Activated T-cell treated with anti-CD3 and anti-CD28 coated beads, Interleukin-2, amount 50 U/mL, for 72 hours (primary cell): ENCODE measurements at regions not wholly inside any gene's neighbourhood (a gene's known extent, or its start where the extent isn't known, plus 50 kb on each side); places are given as distances from the start of the nearest gene placed in this dataset.
A peak's percentile ranks its signal among the peaks of the same experiment; 100 is the strongest.

Source experiments
- ATAC-seq, 2 donors: fragments of 150-1000 bp; cut with Tn5 transposase; replicated peaks in 1 of 2; 2 replicates each; pipeline ENCODE4 v1.10.0; 2021; ENCODE audit warnings: moderate library complexity in 2 of 2, mild to moderate bottlenecking in 1 of 2
- DNase-seq, 2 donors: peaks; one replicate each; pipeline ENCODE4 v3.0.0; 2021 to 2022; ENCODE audit warnings: mixed read lengths in 1 of 2
- H3K27ac Mint-ChIP-seq: one replicate; pipeline ENCODE4 v1.8.0; 2022; ENCODE audit warnings: mild to moderate bottlenecking, moderate library complexity, mixed read lengths
- H3K27me3 Mint-ChIP-seq: one replicate; pipeline ENCODE4 v1.8.0; 2022; ENCODE audit warnings: low read depth, mixed read lengths
- H3K36me3 Mint-ChIP-seq, 2 donors: one replicate each; pipeline ENCODE4 v1.8.0; 2022; ENCODE audit warnings: mixed read lengths in 2 of 2, mild to moderate bottlenecking in 1 of 2; ENCODE audit not compliant: insufficient read depth in 2 of 2
- H3K4me1 Mint-ChIP-seq: one replicate; pipeline ENCODE4 v1.8.0; 2022; ENCODE audit warnings: low read depth, mixed read lengths
- H3K4me3 Mint-ChIP-seq, 2 donors: one replicate each; pipeline ENCODE4 v1.8.0; 2022; ENCODE audit warnings: mild to moderate bottlenecking in 2 of 2, mixed read lengths in 2 of 2, moderate library complexity in 2 of 2
- H3K9me3 Mint-ChIP-seq, 2 donors: one replicate each; pipeline ENCODE4 v1.8.0; 2022; ENCODE audit warnings: mixed read lengths in 2 of 2

DNA sequence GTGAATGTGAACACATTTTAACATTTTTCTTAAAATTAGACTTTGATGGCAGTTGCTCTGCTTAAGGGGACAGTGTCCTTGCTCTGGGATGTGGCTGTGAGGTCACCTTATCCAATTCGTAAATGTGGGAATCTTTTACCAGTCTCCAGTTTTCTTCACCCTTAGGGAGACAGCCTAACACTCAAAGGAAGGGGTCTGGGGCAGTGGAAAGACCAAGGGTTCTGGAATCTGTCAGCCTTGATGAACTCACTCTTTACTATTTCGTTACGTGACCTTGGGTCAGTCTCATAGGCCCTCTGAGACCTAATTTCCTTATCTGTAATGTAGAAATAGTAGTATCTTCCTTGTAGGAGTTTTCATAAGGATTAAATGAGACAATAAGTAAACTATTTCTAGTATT is 245.6 kb upstream of the ATP2B1 start:
- H3K27ac Mint-ChIP-seq: no peak overlapping the region
- ATAC-seq (no peak), DNase-seq (no peak)
- no peaks in the 10 kb centered on the region for H3K27me3 Mint-ChIP-seq
- no peak overlapping the region for H3K4me3 Mint-ChIP-seq
- H3K4me1 Mint-ChIP-seq: peaks cover 26% of the 10 kb centered on the region
- H3K9me3 Mint-ChIP-seq: no peaks in the 10 kb centered on the region
- H3K36me3 Mint-ChIP-seq: no peaks in the 10 kb centered on the region

DNA sequence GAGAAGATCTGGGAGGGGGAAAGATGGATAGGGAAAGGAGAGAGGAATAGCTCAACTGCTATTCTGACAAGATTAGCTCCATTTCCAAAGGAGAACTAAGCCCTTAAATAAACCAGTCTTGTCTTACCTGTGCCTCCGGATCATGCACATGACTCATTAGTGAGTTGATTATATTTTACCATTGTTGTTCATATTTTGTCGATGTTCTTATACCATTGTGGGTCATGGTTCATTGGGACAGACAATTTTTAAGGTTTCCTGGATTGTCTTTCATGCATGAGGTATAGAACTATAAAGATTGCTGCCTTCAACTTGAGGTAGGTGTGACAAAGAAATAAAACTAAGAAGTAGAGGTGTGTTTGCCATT is 243.0 kb upstream of the ATP2B1 start:
- DNase-seq (no peak), ATAC-seq (no peak)
- no peak overlapping the region for H3K27ac Mint-ChIP-seq
- no peak overlapping the region for H3K4me3 Mint-ChIP-seq
- H3K9me3 Mint-ChIP-seq: no peaks in the 10 kb centered on the region
- H3K4me1 Mint-ChIP-seq: peaks cover 42% of the 10 kb centered on the region
- H3K36me3 Mint-ChIP-seq: no peaks in the 10 kb centered on the region
- H3K27me3 Mint-ChIP-seq: no peaks in the 10 kb centered on the region

DNA sequence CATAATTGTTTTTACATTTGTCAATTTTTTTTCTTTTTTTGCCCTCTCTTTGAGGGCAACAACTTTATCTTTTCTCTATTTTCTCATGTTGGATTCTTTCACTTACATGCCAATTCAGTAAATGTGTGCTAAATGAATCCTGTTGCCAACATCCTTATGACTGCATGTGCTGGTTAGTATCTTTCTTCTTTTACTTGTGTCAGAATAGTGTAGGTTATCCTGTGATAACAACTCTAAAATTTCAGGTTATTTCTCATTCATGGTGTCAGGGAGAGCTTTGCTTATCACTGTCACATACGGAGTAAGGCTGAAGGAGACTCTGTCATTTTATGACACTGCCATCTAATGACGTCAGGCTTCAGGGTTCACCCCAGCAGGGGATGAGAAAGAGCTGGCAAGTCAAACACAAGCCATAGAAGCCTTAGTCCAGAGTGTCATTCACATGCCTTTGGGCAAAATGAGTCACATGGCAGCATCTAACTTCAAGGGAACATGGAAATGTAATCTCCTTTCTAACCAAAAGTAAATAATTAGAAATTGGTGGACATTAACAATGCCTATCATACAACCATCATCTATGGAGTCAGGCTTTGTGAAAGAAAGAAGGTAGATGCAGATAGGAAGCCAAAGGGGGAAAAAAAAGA is 242.5 kb upstream of the ATP2B1 start:
- Mint-ChIP-seq H3K36me3 (no peaks in the 10 kb centered on the region), H3K27ac (peak overlapping the region; percentile 9), H3K4me1 (peaks cover 42% of the 10 kb centered on the region), H3K27me3 (no peaks in the 10 kb centered on the region), H3K9me3 (no peaks in the 10 kb centered on the region), H3K4me3 (peak overlapping the region in 1 of 2 donors; percentile 60)
- DNase-seq (peak in 1 of 2 donors; percentile 37), ATAC-seq (peak; percentile 37 to 62)

DNA sequence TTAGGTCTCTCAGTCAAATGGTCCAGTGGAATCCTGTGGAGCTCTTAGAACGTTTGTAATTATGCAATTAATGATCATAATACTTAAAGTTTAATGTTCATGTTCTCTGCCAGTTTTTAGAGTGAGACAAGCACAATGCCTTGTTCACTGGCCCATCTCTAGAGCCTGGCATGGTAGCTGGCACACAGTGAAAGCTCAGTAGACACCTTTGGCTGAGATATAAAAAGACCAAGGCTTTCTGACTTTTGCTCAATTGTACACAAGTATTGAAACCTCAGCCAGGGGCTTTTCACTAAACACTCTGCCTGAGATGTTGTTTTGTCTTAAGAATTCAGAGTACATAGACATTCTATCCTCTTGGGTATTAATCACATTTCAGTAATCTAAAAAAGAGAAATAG is 241.8 kb upstream of the ATP2B1 start:
- Mint-ChIP-seq H3K27me3 (no peaks in the 10 kb centered on the region), H3K36me3 (no peaks in the 10 kb centered on the region), H3K9me3 (no peaks in the 10 kb centered on the region), H3K4me1 (peaks cover 42% of the 10 kb centered on the region), H3K4me3 (peak overlapping the region; percentile 48 to 56), H3K27ac (peak overlapping the region; percentile 32)
- ATAC-seq (peak; percentile 44 to 51), DNase-seq (no peak)

DNA sequence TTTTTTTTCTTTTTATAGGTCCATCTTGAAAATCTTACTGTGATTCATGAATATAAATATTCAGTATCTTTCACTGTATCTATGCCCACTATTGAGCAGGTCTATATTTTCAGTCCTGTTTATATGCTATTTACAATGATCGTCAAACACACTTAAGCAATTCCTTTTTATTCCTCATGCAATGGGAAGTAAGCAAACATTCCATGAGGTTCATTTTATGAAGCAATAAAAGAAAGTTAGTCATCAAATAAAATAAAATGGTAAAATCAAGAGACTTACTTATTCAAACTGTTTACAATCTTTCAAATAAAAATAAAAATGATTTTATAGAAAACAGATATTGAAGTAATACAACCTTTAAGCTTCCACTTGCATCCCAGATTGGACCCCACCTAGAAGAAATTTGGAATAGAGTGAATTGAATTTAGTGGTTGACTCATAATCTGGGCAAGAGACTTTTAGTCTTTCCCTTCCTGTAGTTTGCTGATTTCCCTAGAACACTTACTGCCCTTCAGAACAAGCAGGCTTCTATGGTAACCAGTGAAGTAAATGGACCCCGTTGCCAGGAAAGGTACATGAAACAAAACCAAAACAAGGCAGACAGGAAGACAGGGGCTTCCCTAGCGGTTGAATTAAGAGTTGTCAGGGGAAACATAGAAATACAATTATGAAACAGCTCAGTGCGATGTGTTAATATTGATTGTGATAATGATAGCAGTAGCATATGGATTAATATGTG is 241.0 kb upstream of the ATP2B1 start:
- peak; percentile 53 to 54 for DNase-seq
- peak; percentile 78 to 86 for ATAC-seq
- Mint-ChIP-seq H3K4me1 (peaks cover 42% of the 10 kb centered on the region), H3K36me3 (no peaks in the 10 kb centered on the region), H3K9me3 (no peaks in the 10 kb centered on the region), H3K27me3 (no peaks in the 10 kb centered on the region), H3K27ac (peak overlapping the region; percentile 49), H3K4me3 (peak overlapping the region; percentile 48 to 56)

DNA sequence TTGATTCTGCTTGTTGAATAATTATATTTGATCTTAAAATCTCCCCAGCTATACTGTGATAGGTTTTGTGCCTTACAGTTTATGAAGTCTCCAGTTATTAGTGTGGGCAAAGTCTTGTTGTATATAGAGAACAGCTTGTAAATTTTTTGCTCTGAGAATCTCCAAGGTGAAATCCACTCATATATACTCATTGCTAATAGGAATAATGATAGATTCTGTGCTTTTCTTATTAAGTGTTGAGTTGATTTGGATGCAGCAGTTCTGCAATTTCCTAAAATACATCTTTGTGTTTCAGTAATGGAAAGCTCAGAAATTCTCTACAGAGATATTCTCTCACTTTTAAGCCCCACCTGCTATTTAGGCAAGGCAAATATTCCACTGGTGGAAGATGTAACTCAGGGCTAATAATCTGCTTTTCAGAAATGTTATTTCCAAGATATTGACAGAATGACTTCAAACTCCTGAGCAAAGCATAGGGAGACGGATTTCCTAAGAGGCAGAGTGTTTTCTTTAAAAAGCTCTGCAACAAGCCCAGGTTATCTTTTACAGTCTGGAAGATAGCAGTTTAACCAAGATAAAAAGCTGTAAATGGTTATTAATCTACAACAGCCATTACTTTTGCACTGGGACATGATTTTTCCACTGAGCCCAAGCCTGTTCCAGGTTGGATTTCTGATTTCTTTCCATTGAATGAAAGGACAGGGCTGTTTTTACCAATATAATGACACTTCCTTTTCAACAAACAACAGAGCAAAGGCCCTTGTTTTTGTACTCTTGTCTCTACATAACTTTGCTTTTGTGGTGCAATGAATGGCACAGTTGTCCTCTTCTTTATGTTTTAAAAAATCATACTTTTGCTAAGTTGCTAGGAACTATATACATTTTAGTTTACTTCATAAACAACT is 239.9 kb upstream of the ATP2B1 start:
- peak overlapping the region; percentile 91 for H3K27ac Mint-ChIP-seq
- peak overlapping the region in 1 of 2 donors; percentile 63 for H3K4me3 Mint-ChIP-seq
- no peaks in the 10 kb centered on the region for H3K36me3 Mint-ChIP-seq
- ATAC-seq: no peak
- no peaks in the 10 kb centered on the region for H3K27me3 Mint-ChIP-seq
- H3K9me3 Mint-ChIP-seq: no peaks in the 10 kb centered on the region
- H3K4me1 Mint-ChIP-seq: peaks cover 42% of the 10 kb centered on the region
- no peak for DNase-seq

DNA sequence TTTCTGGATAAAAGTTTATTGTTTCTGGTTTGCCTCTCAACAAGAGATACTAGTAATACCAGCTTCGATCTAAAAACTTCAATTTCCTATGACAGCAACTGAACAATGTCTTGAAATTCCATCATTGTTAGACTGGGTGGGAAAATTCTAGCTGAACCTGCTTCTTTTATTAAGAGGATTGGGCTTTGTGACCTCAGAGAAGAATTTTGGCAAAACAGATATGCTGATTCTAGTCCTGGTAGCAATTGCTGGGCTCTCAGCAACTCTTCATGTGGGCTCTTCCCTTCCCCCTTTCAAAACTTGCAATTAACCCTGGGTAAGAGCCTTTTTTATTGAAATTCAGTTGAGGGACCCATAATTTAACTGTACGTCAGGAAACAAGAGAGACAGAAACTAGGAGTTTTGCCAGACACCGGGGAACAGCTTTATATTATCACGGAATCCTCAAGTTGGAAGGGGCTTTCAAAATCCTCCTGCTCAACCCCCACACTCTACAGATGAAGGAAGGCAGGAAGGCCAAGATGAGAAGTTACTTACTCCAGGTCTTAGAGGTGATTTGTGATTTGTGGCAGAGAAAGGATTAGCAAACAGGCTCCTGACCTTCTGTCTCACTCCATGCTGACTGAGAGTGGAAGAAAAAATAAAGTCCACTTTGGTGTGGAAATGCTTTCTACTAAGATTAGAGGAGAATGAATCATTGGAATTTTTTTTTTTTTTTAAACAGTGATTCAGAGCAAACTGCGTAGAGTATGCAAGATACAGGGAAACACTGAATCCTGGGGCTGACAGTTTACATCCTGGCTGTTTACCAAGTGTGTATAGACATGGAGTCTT is 239.0 kb upstream of the ATP2B1 start:
- no peaks in the 10 kb centered on the region for H3K27me3 Mint-ChIP-seq
- peak; percentile 62 to 63 for ATAC-seq
- H3K9me3 Mint-ChIP-seq: no peaks in the 10 kb centered on the region
- peak overlapping the region in 1 of 2 donors; percentile 63 for H3K4me3 Mint-ChIP-seq
- DNase-seq: no peak
- H3K36me3 Mint-ChIP-seq: no peaks in the 10 kb centered on the region
- peaks cover 42% of the 10 kb centered on the region for H3K4me1 Mint-ChIP-seq
- peak overlapping the region; percentile 91 for H3K27ac Mint-ChIP-seq

DNA sequence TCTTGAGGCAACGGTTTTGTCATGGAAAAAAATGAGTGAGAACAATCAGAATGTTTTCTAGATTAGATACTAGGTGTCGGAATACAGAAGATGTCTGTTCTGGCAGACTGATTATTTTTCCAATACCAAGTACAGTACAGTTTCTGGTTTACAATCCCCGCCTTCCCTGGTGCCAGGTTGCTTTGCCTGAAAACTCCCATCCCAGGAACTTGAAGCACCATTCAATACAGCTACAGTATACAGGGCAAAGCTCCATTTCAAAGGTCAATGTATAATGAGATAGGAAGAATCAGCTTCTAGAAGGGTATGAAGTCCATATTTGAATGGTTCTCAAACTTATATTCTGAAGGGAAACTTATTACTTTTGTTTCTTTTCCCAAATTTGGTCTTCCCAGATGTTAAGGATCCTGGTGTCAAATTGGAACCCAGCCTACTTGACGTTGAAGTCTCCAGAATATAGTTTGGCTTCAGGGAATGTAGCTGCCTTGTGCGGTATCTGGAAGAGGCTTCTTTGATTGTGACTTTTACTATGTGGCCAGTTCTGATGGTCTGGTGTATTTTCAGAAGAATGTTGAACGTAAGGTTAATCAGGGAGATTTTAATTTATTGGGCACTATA is 238.0 kb upstream of the ATP2B1 start:
- no peaks in the 10 kb centered on the region for H3K27me3 Mint-ChIP-seq
- no peaks in the 10 kb centered on the region for H3K9me3 Mint-ChIP-seq
- peaks cover 40% of the 10 kb centered on the region for H3K4me1 Mint-ChIP-seq
- ATAC-seq: no peak
- no peak overlapping the region for H3K4me3 Mint-ChIP-seq
- H3K27ac Mint-ChIP-seq: peak overlapping the region; percentile 31
- no peak for DNase-seq
- no peaks in the 10 kb centered on the region for H3K36me3 Mint-ChIP-seq

DNA sequence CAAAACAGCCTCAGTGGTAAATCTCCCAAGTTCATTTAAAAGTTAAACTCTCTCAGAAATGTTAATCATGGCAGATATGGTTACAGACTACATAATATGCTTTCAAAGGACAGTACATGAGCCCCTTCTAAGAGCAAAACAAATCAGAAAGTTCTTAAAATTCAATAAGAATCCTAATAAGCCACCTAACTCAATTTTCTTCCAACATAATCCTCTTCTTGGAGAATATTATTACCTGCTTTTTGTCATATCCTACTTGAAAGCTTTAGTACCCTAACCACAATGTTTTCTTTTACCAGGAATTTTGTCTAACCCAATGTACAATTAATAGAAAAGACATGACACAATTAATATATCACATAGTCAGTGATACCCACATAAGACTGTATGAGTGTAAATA is 236.5 kb upstream of the ATP2B1 start:
- no peak overlapping the region for H3K27ac Mint-ChIP-seq
- no peaks in the 10 kb centered on the region for H3K27me3 Mint-ChIP-seq
- H3K9me3 Mint-ChIP-seq: no peaks in the 10 kb centered on the region
- no peak for DNase-seq
- peaks cover 25% of the 10 kb centered on the region for H3K4me1 Mint-ChIP-seq
- no peaks in the 10 kb centered on the region for H3K36me3 Mint-ChIP-seq
- H3K4me3 Mint-ChIP-seq: no peak overlapping the region
- ATAC-seq: no peak

DNA sequence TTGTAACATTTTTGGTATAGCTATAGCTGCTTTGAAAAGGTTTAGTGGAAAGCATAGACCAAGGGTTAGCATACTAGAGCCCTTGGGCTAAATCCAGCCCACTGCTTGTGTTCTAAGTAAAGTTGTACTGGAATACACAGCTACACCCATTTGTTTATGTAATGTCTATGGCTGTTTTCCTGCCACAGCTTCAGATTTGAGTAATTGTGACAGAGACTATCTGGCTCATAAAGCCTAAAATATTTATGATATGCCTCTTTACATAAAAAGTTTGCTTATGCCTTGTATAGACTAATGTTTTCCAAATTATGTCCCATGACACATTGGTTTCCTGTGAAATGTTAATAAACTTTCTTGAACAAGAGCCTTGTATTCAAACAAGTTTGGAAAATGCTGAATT is 234.8 kb upstream of the ATP2B1 start:
- peak in 1 of 2 donors; percentile 34 for ATAC-seq
- peaks cover 11% of the 10 kb centered on the region for H3K4me1 Mint-ChIP-seq

DNA sequence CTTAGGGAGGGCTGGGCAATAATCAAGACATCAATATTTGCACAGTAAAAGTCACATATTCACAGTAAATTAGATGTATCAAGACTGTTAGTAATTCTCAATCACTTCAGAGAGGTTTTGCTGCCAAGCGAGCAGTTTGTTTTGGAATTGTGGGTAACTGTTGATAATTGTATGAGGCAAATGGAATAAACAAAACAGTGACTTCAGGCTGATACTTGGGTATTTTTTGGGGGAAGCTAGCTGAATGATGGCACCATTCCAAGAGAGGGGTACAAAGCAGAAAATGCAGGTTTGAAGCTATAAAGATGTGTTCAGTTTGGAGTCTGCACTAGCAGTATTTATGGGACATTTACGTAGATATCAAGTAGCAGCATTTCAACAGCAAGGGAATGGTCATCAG is 232.8 kb upstream of the ATP2B1 start:
- Mint-ChIP-seq H3K27ac (no peak overlapping the region), H3K4me3 (no peak overlapping the region), H3K9me3 (peaks cover 0 to 2% of the 10 kb centered on the region in 2 donors), H3K36me3 (no peaks in the 10 kb centered on the region), H3K27me3 (no peaks in the 10 kb centered on the region), H3K4me1 (no peaks in the 10 kb centered on the region)
- ATAC-seq (no peak), DNase-seq (no peak)

More for the DNA sequence above, 234.8 kb upstream of the ATP2B1 start:
- Mint-ChIP-seq H3K27me3 (no peaks in the 10 kb centered on the region), H3K4me3 (no peak overlapping the region), H3K9me3 (peaks cover 0 to 2% of the 10 kb centered on the region in 2 donors), H3K27ac (no peak overlapping the region), H3K36me3 (no peaks in the 10 kb centered on the region)
- no peak for DNase-seq

DNA sequence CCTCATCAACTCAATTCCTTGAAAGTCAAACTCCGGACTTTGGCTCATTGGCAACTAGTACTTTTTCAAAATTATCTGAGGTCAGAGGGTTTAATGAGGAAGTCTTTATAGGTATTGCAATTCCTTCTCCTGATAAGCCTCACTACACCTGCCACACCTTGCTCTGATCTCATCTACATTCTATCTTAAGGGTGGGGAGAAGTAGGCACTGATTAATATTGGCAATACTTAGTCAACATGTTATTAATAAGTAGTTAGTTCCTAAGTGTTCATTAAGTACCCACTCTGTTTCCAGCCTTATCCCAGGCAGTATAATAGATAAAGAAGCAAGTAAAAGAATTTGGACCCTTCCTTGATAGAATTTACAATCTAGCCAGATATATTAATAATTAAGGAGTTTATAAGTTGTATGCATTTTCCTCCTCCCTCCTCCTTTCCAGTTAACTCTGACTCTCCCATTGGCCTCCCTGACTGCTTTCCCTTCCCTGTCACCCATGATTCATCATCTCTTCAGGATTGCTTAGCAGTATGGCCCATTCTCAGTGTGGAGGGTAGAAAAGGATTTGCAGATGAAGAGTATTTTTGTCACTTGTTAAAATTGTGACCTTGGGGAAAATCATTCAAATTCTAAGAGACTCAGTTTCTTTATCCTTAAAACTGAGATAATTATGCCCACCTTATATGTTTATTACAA is 231.0 kb upstream of the ATP2B1 start:
- Mint-ChIP-seq H3K27me3 (no peaks in the 10 kb centered on the region), H3K36me3 (peaks cover 0 to 1% of the 10 kb centered on the region in 2 donors), H3K27ac (peak overlapping the region; percentile 17), H3K9me3 (peaks cover 0 to 2% of the 10 kb centered on the region in 2 donors), H3K4me3 (no peak overlapping the region), H3K4me1 (peaks cover 11% of the 10 kb centered on the region)
- ATAC-seq (no peak), DNase-seq (no peak)
